Naive B cell (primary cell): ENCODE measurements at regions not wholly inside any gene's neighbourhood (a gene's known extent, or its start where the extent isn't known, plus 50 kb on each side); places are given as distances from the start of the nearest gene placed in this dataset.
A peak's percentile ranks its signal among the peaks of the same experiment; 100 is the strongest.

Source experiments
- ATAC-seq, 2 donors: fragments of 150-1000 bp; cut with Tn5 transposase; 2 replicates each; pipeline ENCODE4 v1.10.0; 2021; ENCODE audit warnings: low read depth in 2 of 2, mild to moderate bottlenecking in 2 of 2, moderate library complexity in 2 of 2
- DNase-seq: peaks from one replicate; pipeline ENCODE4 v3.0.0; 2022
- H3K27ac Mint-ChIP-seq, 6 donors: one replicate each; pipeline ENCODE4 v1.8.0; 2020 to 2022; ENCODE audit warnings: mild to moderate bottlenecking in 6 of 6, mixed read lengths in 6 of 6, moderate library complexity in 5 of 6, inconsistent platforms in 2 of 6
- H3K27me3 Mint-ChIP-seq, 3 donors: one replicate each; pipeline ENCODE4 v1.8.0; 2021 to 2022; ENCODE audit warnings: mixed read lengths in 3 of 3, mild to moderate bottlenecking in 1 of 3
- H3K36me3 Mint-ChIP-seq, 2 donors: one replicate each; pipeline ENCODE4 v1.8.0; 2020 to 2022; ENCODE audit warnings: mixed read lengths in 2 of 2, inconsistent platforms in 1 of 2, mild to moderate bottlenecking in 1 of 2
- H3K4me1 Mint-ChIP-seq, 3 donors: one replicate each; pipeline ENCODE4 v1.8.0; 2020 to 2022; ENCODE audit warnings: mixed read lengths in 3 of 3, inconsistent platforms in 1 of 3, mild to moderate bottlenecking in 1 of 3, moderate library complexity in 1 of 3
- H3K4me3 Mint-ChIP-seq, 8 donors: one replicate each; pipeline ENCODE4 v1.8.0; 2020 to 2022; ENCODE audit warnings: mild to moderate bottlenecking in 8 of 8, mixed read lengths in 8 of 8, moderate library complexity in 8 of 8, inconsistent platforms in 2 of 8
- H3K9me3 Mint-ChIP-seq, 7 donors: one replicate each; pipeline ENCODE4 v1.8.0; 2020 to 2022; ENCODE audit warnings: mixed read lengths in 7 of 7, mild to moderate bottlenecking in 5 of 7, inconsistent platforms in 2 of 7, moderate library complexity in 1 of 7

GRCh38 chr12:116474331-116474730 is 84.8 kb upstream of the MAP1LC3B2 start:
- no peak for DNase-seq
- no peak for ATAC-seq
- H3K27ac Mint-ChIP-seq = no peak overlapping the region
- peaks cover 3 to 10% of the 10 kb centered on the region in 2 donors for H3K36me3 Mint-ChIP-seq
- peaks cover 0 to 3% (median 0%) of the 10 kb centered on the region in 3 donors for H3K27me3 Mint-ChIP-seq
- peaks cover 2 to 11% (median 10%) of the 10 kb centered on the region in 3 donors for H3K4me1 Mint-ChIP-seq
- no peak overlapping the region for H3K4me3 Mint-ChIP-seq
- H3K9me3 Mint-ChIP-seq = peaks cover 4 to 18% (median 11%) of the 10 kb centered on the region in 7 donors

GRCh38 chr12:116474899-116475298 is 84.3 kb upstream of the MAP1LC3B2 start:
- H3K27me3 Mint-ChIP-seq = peaks cover 0 to 3% (median 0%) of the 10 kb centered on the region in 3 donors
- H3K27ac Mint-ChIP-seq = no peak overlapping the region
- no peak overlapping the region for H3K4me3 Mint-ChIP-seq
- H3K4me1 Mint-ChIP-seq = peaks cover 2 to 13% (median 12%) of the 10 kb centered on the region in 3 donors
- ATAC-seq = no peak
- DNase-seq = no peak
- H3K36me3 Mint-ChIP-seq = peaks cover 3 to 10% of the 10 kb centered on the region in 2 donors
- H3K9me3 Mint-ChIP-seq = peaks cover 4 to 18% (median 11%) of the 10 kb centered on the region in 7 donors

- Mint-ChIP-seq H3K36me3 (peaks cover 3 to 10% of the 10 kb centered on the region in 2 donors), H3K9me3 (peaks cover 4 to 18% (median 11%) of the 10 kb centered on the region in 7 donors), H3K27ac (no peak overlapping the region), H3K27me3 (peaks cover 0 to 9% (median 8%) of the 10 kb centered on the region in 3 donors), H3K4me3 (no peak overlapping the region), H3K4me1 (peaks cover 6 to 20% (median 16%) of the 10 kb centered on the region in 3 donors)
- ATAC-seq = no peak
- DNase-seq = no peak
Measured at GRCh38 chr12:116476227-116476822, 82.9 kb upstream of the MAP1LC3B2 start.

GRCh38 chr12:116478243-116478773 is 80.9 kb upstream of the MAP1LC3B2 start:
- H3K36me3 Mint-ChIP-seq = peaks cover 3 to 10% of the 10 kb centered on the region in 2 donors
- peak overlapping the region in 1 of 8 donors; percentile 70 for H3K4me3 Mint-ChIP-seq
- H3K27ac Mint-ChIP-seq = peak overlapping the region in 1 of 6 donors; percentile 24
- peaks cover 7 to 20% (median 16%) of the 10 kb centered on the region in 3 donors for H3K4me1 Mint-ChIP-seq
- peaks cover 4 to 18% (median 11%) of the 10 kb centered on the region in 7 donors for H3K9me3 Mint-ChIP-seq
- DNase-seq (no peak), ATAC-seq (no peak)
- peaks cover 7 to 9% (median 8%) of the 10 kb centered on the region in 3 donors for H3K27me3 Mint-ChIP-seq

GRCh38 chr12:116480210-116480810 is 78.9 kb upstream of the MAP1LC3B2 start:
- DNase-seq = no peak
- peaks cover 5 to 14% (median 8%) of the 10 kb centered on the region in 3 donors for H3K4me1 Mint-ChIP-seq
- ATAC-seq = no peak
- no peak overlapping the region for H3K27ac Mint-ChIP-seq
- peak overlapping the region in 1 of 8 donors; percentile 35 for H3K4me3 Mint-ChIP-seq
- H3K27me3 Mint-ChIP-seq = peaks cover 7 to 9% (median 8%) of the 10 kb centered on the region in 3 donors
- peaks cover 0 to 12% (median 6%) of the 10 kb centered on the region in 7 donors for H3K9me3 Mint-ChIP-seq
- peaks cover 3 to 10% of the 10 kb centered on the region in 2 donors for H3K36me3 Mint-ChIP-seq

GRCh38 chr12:116481726-116482125 is 77.5 kb upstream of the MAP1LC3B2 start:
- H3K9me3 Mint-ChIP-seq = peaks cover under 1 to 5% (median 2%) of the 10 kb centered on the region in 7 donors
- H3K36me3 Mint-ChIP-seq = peaks cover 0 to 2% of the 10 kb centered on the region in 2 donors
- H3K27me3 Mint-ChIP-seq = peaks cover 7 to 9% (median 8%) of the 10 kb centered on the region in 3 donors
- peak overlapping the region in 2 of 6 donors; percentile 12 to 91 for H3K27ac Mint-ChIP-seq
- ATAC-seq (no peak), DNase-seq (no peak)
- H3K4me1 Mint-ChIP-seq = peaks cover 5 to 14% (median 8%) of the 10 kb centered on the region in 3 donors
- no peak overlapping the region for H3K4me3 Mint-ChIP-seq

GRCh38 chr12:116482179-116482578 is 77.0 kb upstream of the MAP1LC3B2 start:
- H3K9me3 Mint-ChIP-seq = peaks cover 0 to 7% (median 4%) of the 10 kb centered on the region in 7 donors
- no peak for ATAC-seq
- H3K4me3 Mint-ChIP-seq = no peak overlapping the region
- H3K4me1 Mint-ChIP-seq = peaks cover 5 to 14% (median 8%) of the 10 kb centered on the region in 3 donors
- H3K27me3 Mint-ChIP-seq = peaks cover 7 to 9% (median 8%) of the 10 kb centered on the region in 3 donors
- DNase-seq = no peak
- H3K27ac Mint-ChIP-seq = peak overlapping the region in 2 of 6 donors; percentile 12 to 91
- H3K36me3 Mint-ChIP-seq = peaks cover 4 to 6% of the 10 kb centered on the region in 2 donors

GRCh38 chr12:116482859-116483258 is 76.3 kb upstream of the MAP1LC3B2 start:
- peaks cover 5 to 8% (median 7%) of the 10 kb centered on the region in 3 donors for H3K27me3 Mint-ChIP-seq
- no peak overlapping the region for H3K27ac Mint-ChIP-seq
- peaks cover 5 to 14% (median 8%) of the 10 kb centered on the region in 3 donors for H3K4me1 Mint-ChIP-seq
- no peak for ATAC-seq
- H3K4me3 Mint-ChIP-seq = no peak overlapping the region
- peaks cover 4 to 8% of the 10 kb centered on the region in 2 donors for H3K36me3 Mint-ChIP-seq
- no peak for DNase-seq
- peaks cover 4 to 11% (median 5%) of the 10 kb centered on the region in 7 donors for H3K9me3 Mint-ChIP-seq

GRCh38 chr12:116483959-116484750 is 75.0 kb upstream of the MAP1LC3B2 start:
- ATAC-seq (no peak), DNase-seq (no peak)
- H3K36me3 Mint-ChIP-seq = peaks cover 4 to 8% of the 10 kb centered on the region in 2 donors
- no peak overlapping the region for H3K4me3 Mint-ChIP-seq
- peaks cover 5 to 14% (median 8%) of the 10 kb centered on the region in 3 donors for H3K4me1 Mint-ChIP-seq
- H3K27ac Mint-ChIP-seq = no peak overlapping the region
- peaks cover 5 to 8% (median 7%) of the 10 kb centered on the region in 3 donors for H3K27me3 Mint-ChIP-seq
- peaks cover 2 to 19% (median 13%) of the 10 kb centered on the region in 7 donors for H3K9me3 Mint-ChIP-seq

GRCh38 chr12:116484807-116485206 is 74.4 kb upstream of the MAP1LC3B2 start:
- H3K4me1 Mint-ChIP-seq = peaks cover 5 to 13% (median 8%) of the 10 kb centered on the region in 3 donors
- H3K27me3 Mint-ChIP-seq = peaks cover 5 to 8% (median 7%) of the 10 kb centered on the region in 3 donors
- H3K4me3 Mint-ChIP-seq = no peak overlapping the region
- peaks cover 2 to 19% (median 13%) of the 10 kb centered on the region in 7 donors for H3K9me3 Mint-ChIP-seq
- H3K27ac Mint-ChIP-seq = no peak overlapping the region
- H3K36me3 Mint-ChIP-seq = peaks cover 4 to 8% of the 10 kb centered on the region in 2 donors
- DNase-seq (no peak), ATAC-seq (no peak)

GRCh38 chr12:116489116-116489515 is 70.1 kb upstream of the MAP1LC3B2 start:
- Mint-ChIP-seq H3K27me3 (no peaks in the 10 kb centered on the region), H3K27ac (no peak overlapping the region), H3K4me3 (no peak overlapping the region), H3K9me3 (peaks cover 2 to 19% (median 14%) of the 10 kb centered on the region in 7 donors), H3K4me1 (peaks cover 0 to under 1% (median 0%) of the 10 kb centered on the region in 3 donors), H3K36me3 (peaks cover 4 to 8% of the 10 kb centered on the region in 2 donors)
- ATAC-seq (no peak), DNase-seq (no peak)

GRCh38 chr12:116490471-116490870 is 68.7 kb upstream of the MAP1LC3B2 start:
- H3K4me1 Mint-ChIP-seq = peaks cover 0 to 3% (median 0%) of the 10 kb centered on the region in 3 donors
- peaks cover 2 to 19% (median 14%) of the 10 kb centered on the region in 7 donors for H3K9me3 Mint-ChIP-seq
- H3K4me3 Mint-ChIP-seq = no peak overlapping the region
- H3K27me3 Mint-ChIP-seq = no peaks in the 10 kb centered on the region
- H3K27ac Mint-ChIP-seq = peak overlapping the region in 1 of 6 donors; percentile 1
- peaks cover 4 to 8% of the 10 kb centered on the region in 2 donors for H3K36me3 Mint-ChIP-seq
- DNase-seq (no peak), ATAC-seq (no peak)
